WTC11 (cell line): ENCODE measurements at regions not wholly inside any gene's neighbourhood (a gene's known extent, or its start where the extent isn't known, plus 50 kb on each side); places are given as distances from the start of the nearest gene placed in this dataset.

Experiments used
- ATAC-seq: fragments of 200-7000 bp; cut with Tn5 transposase; 2 replicates; pipeline ENCODE4 v1.10.0; 2021; ENCODE audit warnings: mild to moderate bottlenecking, moderate library complexity
- CTCF ChIA-PET: fragments of 300-600 bp; sonication (Branson Sonifier 250); formaldehyde crosslinking; loops from one replicate; lab custom pipeline; 2021; ENCODE audit warnings: antibody characterized with exemption; lab: Charles Lee
- POLR2A ChIA-PET: fragments of 350-600 bp; sonication (Branson Sonifier 250); formaldehyde crosslinking; loops from one replicate; lab custom pipeline; 2021; ENCODE audit warnings: antibody characterized with exemption; lab: Charles Lee
- DNase-seq: peaks from one replicate; pipeline ENCODE4 v3.0.0; 2021; ENCODE audit warnings: low spot score
- H3K27ac Mint-ChIP-seq: 2 replicates; pipeline ENCODE4 v1.8.0; 2021; ENCODE audit warnings: mixed read lengths
- H3K27me3 Mint-ChIP-seq: 2 replicates; pipeline ENCODE4 v1.8.0; 2021; ENCODE audit warnings: low read depth, mild to moderate bottlenecking, moderate library complexity, mixed read lengths
- H3K36me3 Mint-ChIP-seq: 2 replicates; pipeline ENCODE4 v1.8.0; 2021; ENCODE audit warnings: mixed read lengths
- H3K4me1 Mint-ChIP-seq: 2 replicates; pipeline ENCODE4 v1.8.0; 2022; ENCODE audit warnings: mixed read lengths
- H3K4me3 Mint-ChIP-seq: 2 replicates; pipeline ENCODE4 v1.8.0; 2021; ENCODE audit warnings: mild to moderate bottlenecking, moderate library complexity, mixed read lengths
- H3K9me3 Mint-ChIP-seq: 2 replicates; pipeline ENCODE4 v1.8.0; 2021; ENCODE audit warnings: mixed read lengths
- FOXP1 ChIP-seq: sonication (generic); formaldehyde crosslinking; IDR thresholded peaks from 2 replicates; pipeline ENCODE4 v1.8.0; 2022; ENCODE audit warnings: missing genetic modification reagents, mild to moderate bottlenecking, moderate library complexity, borderline replicate concordance
- GTF2I ChIP-seq: fragments of 250-450 bp; sonication (Bioruptor Pico); conservative IDR thresholded peaks from 2 replicates; pipeline ENCODE4 v1.4.0; 2021; ENCODE audit warnings: mild to moderate bottlenecking
- JAZF1 ChIP-seq: fragments of 250-450 bp; sonication (Bioruptor Pico); IDR thresholded peaks from 2 replicates; pipeline ENCODE4 v1.9.0; 2021; ENCODE audit warnings: moderate library complexity, mild to moderate bottlenecking, inconsistent platforms
- NFATC4 ChIP-seq: fragments of 250-450 bp; sonication (Bioruptor Pico); IDR thresholded peaks from 2 replicates; pipeline ENCODE4 v1.9.0; 2021; ENCODE audit warnings: mild to moderate bottlenecking
- NR3C1 ChIP-seq: sonication (generic); formaldehyde crosslinking; conservative IDR thresholded peaks from 2 replicates; pipeline ENCODE4 v1.8.1; 2023; ENCODE audit warnings: low read depth, mild to moderate bottlenecking, missing genetic modification reagents
- RELA ChIP-seq: sonication (generic); formaldehyde crosslinking; IDR thresholded peaks from 2 replicates; pipeline ENCODE4 v1.8.1; 2022; ENCODE audit warnings: missing genetic modification reagents, mild to moderate bottlenecking, borderline replicate concordance
- RORB ChIP-seq: fragments of 250-450 bp; sonication (Bioruptor Pico); IDR thresholded peaks from 2 replicates; pipeline ENCODE4 v1.9.0; 2021; ENCODE audit warnings: mild to moderate bottlenecking
- TEAD1 ChIP-seq: sonication (generic); formaldehyde crosslinking; IDR thresholded peaks from 2 replicates; pipeline ENCODE4 v1.8.0; 2022; ENCODE audit warnings: mild to moderate bottlenecking, missing genetic modification reagents
- ZBTB43 ChIP-seq: sonication (generic); formaldehyde crosslinking; IDR thresholded peaks from 2 replicates; pipeline ENCODE4 v1.8.1; 2023; ENCODE audit warnings: mild to moderate bottlenecking, missing genetic modification reagents
- ZNF396 ChIP-seq: fragments of 250-450 bp; sonication (Bioruptor Pico); IDR thresholded peaks from 2 replicates; pipeline ENCODE4 v1.8.0; 2021; ENCODE audit warnings: mild to moderate bottlenecking, moderate library complexity, borderline replicate concordance
- ZNF416 ChIP-seq: fragments of 250-450 bp; sonication (Bioruptor Pico); IDR thresholded peaks from 2 replicates; pipeline ENCODE4 v1.9.0; 2021; ENCODE audit warnings: mild to moderate bottlenecking, inconsistent platforms
- ZSCAN18 ChIP-seq: fragments of 250-450 bp; sonication (Bioruptor Pico); IDR thresholded peaks from 2 replicates; pipeline ENCODE4 v2.1.2; 2022; ENCODE audit warnings: mild to moderate bottlenecking, moderate library complexity
- TF ChIP-seq, protein P1 (sequence below): sonication (generic); formaldehyde crosslinking; IDR thresholded peaks from 2 replicates; pipeline ENCODE4 v1.8.1; 2023; ENCODE audit warnings: mild to moderate bottlenecking, missing genetic modification reagents, borderline replicate concordance
- TF ChIP-seq, protein P2 (sequence below): fragments of 250-450 bp; sonication (Bioruptor Pico); IDR thresholded peaks from 2 replicates; pipeline ENCODE4 v1.9.0; 2021; ENCODE audit warnings: mild to moderate bottlenecking

DNA sequence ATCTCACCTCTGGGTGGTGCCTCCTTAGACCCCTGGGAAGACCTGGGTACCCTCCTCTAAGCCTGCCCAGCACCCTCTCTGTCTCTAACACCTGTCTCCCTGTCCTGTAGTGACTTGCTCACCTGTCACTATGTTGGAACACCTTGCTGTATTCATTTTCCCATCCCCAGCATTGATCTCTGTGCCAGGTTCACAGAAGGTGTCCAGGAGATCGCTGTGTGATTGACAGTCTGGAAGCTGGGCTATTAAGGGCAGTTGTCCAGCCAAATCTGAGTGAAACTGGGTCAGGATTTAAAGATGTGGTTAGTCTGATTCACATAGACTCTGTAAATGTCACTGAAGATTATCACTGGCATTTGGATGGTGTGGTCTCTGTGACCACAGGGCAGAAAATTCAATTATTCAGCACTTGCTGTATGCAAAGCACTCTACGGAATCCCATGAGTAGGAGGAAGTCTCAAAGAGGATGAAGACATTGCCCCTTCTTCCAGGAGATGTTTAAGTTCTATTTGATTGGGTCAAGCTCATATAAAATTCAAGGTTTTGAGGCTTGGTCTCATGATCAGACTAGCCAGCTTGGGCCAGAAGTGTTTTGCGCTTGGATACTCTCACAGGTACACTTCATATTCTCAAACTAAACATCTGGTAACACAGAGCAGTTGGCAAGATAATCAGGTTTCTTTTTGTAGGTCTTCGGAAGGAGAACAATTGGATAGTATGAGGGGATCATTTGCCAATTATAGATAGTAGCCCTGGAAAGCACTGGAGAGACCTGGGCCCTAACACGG lies 57.8 kb upstream of the TAGAP start (continued):
- TF ChIP-seq ZNF396 (no peak), RELA (CRISPR knock-in tag) (no peak), TEAD1 (CRISPR knock-in tag) (no peak), NR3C1 (CRISPR knock-in tag) (no peak), ZBTB43 (CRISPR knock-in tag) (no peak), ZNF416 (CRISPR knock-in tag) (no peak)
- TF ChIP-seq, protein P1, sequence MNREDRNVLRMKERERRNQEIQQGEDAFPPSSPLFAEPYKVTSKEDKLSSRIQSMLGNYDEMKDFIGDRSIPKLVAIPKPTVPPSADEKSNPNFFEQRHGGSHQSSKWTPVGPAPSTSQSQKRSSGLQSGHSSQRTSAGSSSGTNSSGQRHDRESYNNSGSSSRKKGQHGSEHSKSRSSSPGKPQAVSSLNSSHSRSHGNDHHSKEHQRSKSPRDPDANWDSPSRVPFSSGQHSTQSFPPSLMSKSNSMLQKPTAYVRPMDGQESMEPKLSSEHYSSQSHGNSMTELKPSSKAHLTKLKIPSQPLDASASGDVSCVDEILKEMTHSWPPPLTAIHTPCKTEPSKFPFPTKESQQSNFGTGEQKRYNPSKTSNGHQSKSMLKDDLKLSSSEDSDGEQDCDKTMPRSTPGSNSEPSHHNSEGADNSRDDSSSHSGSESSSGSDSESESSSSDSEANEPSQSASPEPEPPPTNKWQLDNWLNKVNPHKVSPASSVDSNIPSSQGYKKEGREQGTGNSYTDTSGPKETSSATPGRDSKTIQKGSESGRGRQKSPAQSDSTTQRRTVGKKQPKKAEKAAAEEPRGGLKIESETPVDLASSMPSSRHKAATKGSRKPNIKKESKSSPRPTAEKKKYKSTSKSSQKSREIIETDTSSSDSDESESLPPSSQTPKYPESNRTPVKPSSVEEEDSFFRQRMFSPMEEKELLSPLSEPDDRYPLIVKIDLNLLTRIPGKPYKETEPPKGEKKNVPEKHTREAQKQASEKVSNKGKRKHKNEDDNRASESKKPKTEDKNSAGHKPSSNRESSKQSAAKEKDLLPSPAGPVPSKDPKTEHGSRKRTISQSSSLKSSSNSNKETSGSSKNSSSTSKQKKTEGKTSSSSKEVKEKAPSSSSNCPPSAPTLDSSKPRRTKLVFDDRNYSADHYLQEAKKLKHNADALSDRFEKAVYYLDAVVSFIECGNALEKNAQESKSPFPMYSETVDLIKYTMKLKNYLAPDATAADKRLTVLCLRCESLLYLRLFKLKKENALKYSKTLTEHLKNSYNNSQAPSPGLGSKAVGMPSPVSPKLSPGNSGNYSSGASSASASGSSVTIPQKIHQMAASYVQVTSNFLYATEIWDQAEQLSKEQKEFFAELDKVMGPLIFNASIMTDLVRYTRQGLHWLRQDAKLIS (CRISPR knock-in tag): no peak

DNA sequence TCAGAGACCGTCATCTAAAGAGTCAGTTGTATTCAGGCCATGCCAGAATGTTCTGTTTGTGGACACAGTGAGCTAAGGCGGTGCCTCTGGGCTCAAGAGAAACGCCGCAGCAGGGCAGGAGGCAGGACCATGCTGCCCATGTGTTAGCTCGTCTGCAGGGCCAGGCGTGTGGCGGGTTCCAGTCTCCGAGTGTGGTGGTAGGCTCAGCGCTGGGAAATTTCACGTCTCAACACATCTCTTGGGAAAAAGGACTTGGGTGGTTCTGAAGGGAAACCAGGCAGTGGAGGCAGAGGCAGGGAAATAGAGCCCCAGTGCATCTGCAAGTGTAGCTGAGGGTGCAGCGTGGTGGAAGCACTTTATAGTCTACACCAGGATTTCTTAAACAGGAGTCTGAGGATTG lies 56.9 kb upstream of the TAGAP start:
- no peak overlapping the region for H3K27ac Mint-ChIP-seq

More for the DNA sequence above, 56.9 kb upstream of the TAGAP start:
- Mint-ChIP-seq H3K27me3 (no peaks in the 10 kb centered on the region), H3K4me3 (no peak overlapping the region), H3K36me3 (no peaks in the 10 kb centered on the region), H3K4me1 (peaks cover 22% of the 10 kb centered on the region), H3K9me3 (no peaks in the 10 kb centered on the region)
- POLR2A ChIA-PET: no interaction called here
- no peak for TF ChIP-seq FOXP1 (CRISPR knock-in tag)
- TF ChIP-seq NFATC4 (CRISPR knock-in tag): no peak
- TF ChIP-seq, protein P2, sequence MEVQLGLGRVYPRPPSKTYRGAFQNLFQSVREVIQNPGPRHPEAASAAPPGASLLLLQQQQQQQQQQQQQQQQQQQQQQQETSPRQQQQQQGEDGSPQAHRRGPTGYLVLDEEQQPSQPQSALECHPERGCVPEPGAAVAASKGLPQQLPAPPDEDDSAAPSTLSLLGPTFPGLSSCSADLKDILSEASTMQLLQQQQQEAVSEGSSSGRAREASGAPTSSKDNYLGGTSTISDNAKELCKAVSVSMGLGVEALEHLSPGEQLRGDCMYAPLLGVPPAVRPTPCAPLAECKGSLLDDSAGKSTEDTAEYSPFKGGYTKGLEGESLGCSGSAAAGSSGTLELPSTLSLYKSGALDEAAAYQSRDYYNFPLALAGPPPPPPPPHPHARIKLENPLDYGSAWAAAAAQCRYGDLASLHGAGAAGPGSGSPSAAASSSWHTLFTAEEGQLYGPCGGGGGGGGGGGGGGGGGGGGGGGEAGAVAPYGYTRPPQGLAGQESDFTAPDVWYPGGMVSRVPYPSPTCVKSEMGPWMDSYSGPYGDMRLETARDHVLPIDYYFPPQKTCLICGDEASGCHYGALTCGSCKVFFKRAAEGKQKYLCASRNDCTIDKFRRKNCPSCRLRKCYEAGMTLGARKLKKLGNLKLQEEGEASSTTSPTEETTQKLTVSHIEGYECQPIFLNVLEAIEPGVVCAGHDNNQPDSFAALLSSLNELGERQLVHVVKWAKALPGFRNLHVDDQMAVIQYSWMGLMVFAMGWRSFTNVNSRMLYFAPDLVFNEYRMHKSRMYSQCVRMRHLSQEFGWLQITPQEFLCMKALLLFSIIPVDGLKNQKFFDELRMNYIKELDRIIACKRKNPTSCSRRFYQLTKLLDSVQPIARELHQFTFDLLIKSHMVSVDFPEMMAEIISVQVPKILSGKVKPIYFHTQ (CRISPR knock-in tag): no peak
- TF ChIP-seq JAZF1 (CRISPR knock-in tag): no peak
- TF ChIP-seq ZSCAN18: no peak
- TF ChIP-seq ZNF396: no peak
- TF ChIP-seq RORB (CRISPR knock-in tag): no peak
- TF ChIP-seq GTF2I (CRISPR knock-in tag): no peak
- CTCF ChIA-PET: interaction anchor here (1.0 to 2.2 kb wide), 3 partner anchors 9 to 397 kb away, joined by 3 to 7 read pairs (median 3); no protein-coding TSS in a partner anchor
- ATAC-seq (no peak), DNase-seq (no peak)
